ENCODE measurements at regions not wholly inside any gene's neighbourhood (a gene's known extent, or its start where the extent isn't known, plus 50 kb on each side); places are given as distances from the start of the nearest gene placed in this dataset.
A peak's percentile ranks its signal among the peaks of the same experiment; 100 is the strongest.

GRCh38 chr6:26194329-26194701 lies 107.1 kb downstream of the HFE start:
- H3K27ac ChIP-seq (ENCODE audit: low read length): peak overlapping the region; percentile 97
- no peak for ATAC-seq
- peak overlapping the region; percentile 80 to 85; a peak in 3 of 4 replicates for H3K4me3 ChIP-seq (ENCODE audit: low read depth in 2 of 2, low read length in 2 of 2)
- BruUV-seq (replicated peaks): no TSS peak
- peaks cover 26% of the 10 kb centered on the region for H3K4me1 ChIP-seq (ENCODE audit: control insufficient read depth, insufficient read depth, low read length)
- ChIA-PET CTCF (no interaction called here), POLR2A (interaction anchor here (0.5 to 0.9 kb wide), 3 partner anchors 21 to 169 kb away, joined by 3 to 9 read pairs (median 4); a partner anchor contains a TSS)
- H3K27me3 ChIP-seq (ENCODE audit: control insufficient read depth, insufficient read depth, low read length): no peaks in the 10 kb centered on the region
- no peaks in the 10 kb centered on the region for H3K9me3 ChIP-seq (ENCODE audit: control insufficient read depth, insufficient read depth, low read depth, low read length)
- in situ Hi-C loops (cut with HindIII; ENCODE audit: low pct_unique_long_range_greater_than_20kb, low sequenced_read_pairs) (no loop called here), intact Hi-C loops (cut with micrococcal nuclease; ENCODE audit: unreplicated experiment) (no loop called here)
- H3K36me3 ChIP-seq (ENCODE audit: control insufficient read depth, insufficient read depth, low read length): no peaks in the 10 kb centered on the region; the same call in none of the 2 replicates
- TF ChIP-seq SIN3A (IDR thresholded peaks at IDR 0.05; ENCODE audit: borderline replicate concordance, insufficient read depth, low read depth, low read length) (no peak), POLR2AphosphoS5 (IDR thresholded peaks at IDR 0.05; ENCODE audit: low read depth, low read length) (no peak), TCF7L2 (IDR thresholded peaks at IDR 0.05; ENCODE audit: low read depth, low read length) (no peak), REST (IDR thresholded peaks at IDR 0.05; ENCODE audit: insufficient read depth in 1 of 2, low read depth in 2 of 2, low read length in 1 of 2) (no peak), CTCF (IDR thresholded peaks at IDR 0.05) (no peak)
- DNase-seq (ENCODE audit: low read depth, low spot score): no peak

- in situ Hi-C loops (cut with HindIII; ENCODE audit: low pct_unique_long_range_greater_than_20kb, low sequenced_read_pairs): no loop called here
- no peak for TF ChIP-seq TCF7L2 (IDR thresholded peaks at IDR 0.05; ENCODE audit: low read depth, low read length)
- no peak for TF ChIP-seq CTCF (IDR thresholded peaks at IDR 0.05)
- no peak; the same call in 1 of the 2 replicates for TF ChIP-seq POLR2AphosphoS5 (IDR thresholded peaks at IDR 0.05; ENCODE audit: low read depth, low read length)
- no peak for TF ChIP-seq SIN3A (IDR thresholded peaks at IDR 0.05; ENCODE audit: borderline replicate concordance, insufficient read depth, low read depth, low read length)
- TF ChIP-seq REST (IDR thresholded peaks at IDR 0.05; ENCODE audit: insufficient read depth in 1 of 2, low read depth in 2 of 2, low read length in 1 of 2): no peak
- ChIA-PET POLR2A (interaction anchor here (0.5 to 5.4 kb wide), 6 partner anchors 8 to 172 kb away, joined by 3 to 42 read pairs (median 3); a partner anchor contains a TSS), CTCF (interaction anchor here (1.1 kb wide), 1 partner anchor 11 kb away, joined by 6 read pairs; a partner anchor contains a TSS)
- H3K9me3 ChIP-seq (ENCODE audit: control insufficient read depth, insufficient read depth, low read depth, low read length): no peaks in the 10 kb centered on the region
- intact Hi-C loops (cut with micrococcal nuclease; ENCODE audit: unreplicated experiment): loop anchor here (5.0 kb wide), 1 partner anchor 38 kb away; a partner anchor contains a TSS
- H3K27me3 ChIP-seq (ENCODE audit: control insufficient read depth, insufficient read depth, low read length): no peaks in the 10 kb centered on the region
- H3K4me1 ChIP-seq (ENCODE audit: control insufficient read depth, insufficient read depth, low read length): peaks cover 22% of the 10 kb centered on the region
- BruUV-seq (replicated peaks): no TSS peak
- peak overlapping the region; percentile 97 for H3K27ac ChIP-seq (ENCODE audit: low read length)
- DNase-seq (ENCODE audit: low read depth, low spot score) (no peak), ATAC-seq (no peak)
- no peaks in the 10 kb centered on the region; the same call in none of the 2 replicates for H3K36me3 ChIP-seq (ENCODE audit: control insufficient read depth, insufficient read depth, low read length)
- H3K4me3 ChIP-seq (ENCODE audit: low read depth in 2 of 2, low read length in 2 of 2): peak overlapping the region; percentile 80 to 85
Observed at GRCh38 chr6:26194816-26195375, 107.7 kb downstream of the HFE start.
